HepG2 (cell line): ENCODE measurements at regions not wholly inside any gene's neighbourhood (a gene's known extent, or its start where the extent isn't known, plus 50 kb on each side); places are given as distances from the start of the nearest gene placed in this dataset.

ENCODE experiments used
- ATF7 ChIP-seq, 2 experiments: fragments of 450-650 bp in 1 of 2; sonication (generic) in 1 of 2; formaldehyde crosslinking in 1 of 2; IDR thresholded peaks; 2 replicates each; pipeline versions ENCODE4 v1.4.0 to v1.6.1; 2016 to 2020; ENCODE audit warnings: antibody characterized with exemption in 1 of 2, mild to moderate bottlenecking in 1 of 2, missing genetic modification reagents in 1 of 2
- FOXK2 ChIP-seq: fragments of 450-650 bp; IDR thresholded peaks from 2 replicates; pipeline ENCODE4 v1.6.1; 2016
- RCOR2 ChIP-seq: IDR thresholded peaks from 2 replicates; pipeline ENCODE4 v1.6.1; 2016; ENCODE audit warnings: missing biosample characterization, missing genetic modification reagents
- SMC3 ChIP-seq: IDR thresholded peaks from 2 replicates; pipeline ENCODE4 v1.6.1; 2011; ENCODE audit warnings: low read length, improper control_type of control experiment
- WIZ ChIP-seq: sonication (generic); formaldehyde crosslinking; IDR thresholded peaks from 2 replicates; pipeline ENCODE4 v1.5.1; 2020; ENCODE audit warnings: mild to moderate bottlenecking, missing genetic modification reagents
- ZBTB44 ChIP-seq: sonication (generic); formaldehyde crosslinking; IDR thresholded peaks from 2 replicates; pipeline ENCODE4 v1.4.0; 2020; ENCODE audit warnings: missing genetic modification reagents
- ZFX ChIP-seq: sonication (generic); formaldehyde crosslinking; IDR thresholded peaks from 2 replicates; pipeline ENCODE4 v1.4.0; 2020; ENCODE audit warnings: mild to moderate bottlenecking, low read depth, missing genetic modification reagents, moderate library complexity
- ZNF354B ChIP-seq: sonication (generic); formaldehyde crosslinking; IDR thresholded peaks from 2 replicates; pipeline ENCODE4 v1.8.0; 2022; ENCODE audit warnings: mild to moderate bottlenecking, missing genetic modification reagents
- TF ChIP-seq, protein P1 (sequence below): sonication (generic); formaldehyde crosslinking; IDR thresholded peaks from 2 replicates; pipeline ENCODE4 v1.5.0; 2020; ENCODE audit warnings: mild to moderate bottlenecking, missing genetic modification reagents, moderate library complexity

GRCh38 chr5:174612686-174613085 is 111.7 kb upstream of the MSX2 start:
- TF ChIP-seq ATF7 (IDR thresholded peaks at IDR 0.05) (no peak), ATF7 (CRISPR knock-in tag; IDR thresholded peaks at IDR 0.05) (no peak), RCOR2 (no peak), FOXK2 (no peak), ZNF354B (no peak), ZBTB44 (CRISPR knock-in tag) (no peak), ZFX (CRISPR knock-in tag) (no peak), SMC3 (no peak), WIZ (CRISPR knock-in tag) (no peak)
- TF ChIP-seq, protein P1, sequence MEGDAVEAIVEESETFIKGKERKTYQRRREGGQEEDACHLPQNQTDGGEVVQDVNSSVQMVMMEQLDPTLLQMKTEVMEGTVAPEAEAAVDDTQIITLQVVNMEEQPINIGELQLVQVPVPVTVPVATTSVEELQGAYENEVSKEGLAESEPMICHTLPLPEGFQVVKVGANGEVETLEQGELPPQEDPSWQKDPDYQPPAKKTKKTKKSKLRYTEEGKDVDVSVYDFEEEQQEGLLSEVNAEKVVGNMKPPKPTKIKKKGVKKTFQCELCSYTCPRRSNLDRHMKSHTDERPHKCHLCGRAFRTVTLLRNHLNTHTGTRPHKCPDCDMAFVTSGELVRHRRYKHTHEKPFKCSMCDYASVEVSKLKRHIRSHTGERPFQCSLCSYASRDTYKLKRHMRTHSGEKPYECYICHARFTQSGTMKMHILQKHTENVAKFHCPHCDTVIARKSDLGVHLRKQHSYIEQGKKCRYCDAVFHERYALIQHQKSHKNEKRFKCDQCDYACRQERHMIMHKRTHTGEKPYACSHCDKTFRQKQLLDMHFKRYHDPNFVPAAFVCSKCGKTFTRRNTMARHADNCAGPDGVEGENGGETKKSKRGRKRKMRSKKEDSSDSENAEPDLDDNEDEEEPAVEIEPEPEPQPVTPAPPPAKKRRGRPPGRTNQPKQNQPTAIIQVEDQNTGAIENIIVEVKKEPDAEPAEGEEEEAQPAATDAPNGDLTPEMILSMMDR (CRISPR knock-in tag): no peak
